ENCODE measurements at regions not wholly inside any gene's neighbourhood (a gene's known extent, or its start where the extent isn't known, plus 50 kb on each side); places are given as distances from the start of the nearest gene placed in this dataset.

- Histone ChIP-seq H3K9me3 (ENCODE audit: control insufficient read depth, low read length) (peaks cover 4% of the 10 kb centered on the region), H3K4me3 (ENCODE audit: low read length) (no peak overlapping the region), H3K4me1 (ENCODE audit: control insufficient read depth, insufficient read depth, low read length) (no peaks in the 10 kb centered on the region), H3K36me3 (ENCODE audit: control insufficient read depth, insufficient read depth, low read length) (no peaks in the 10 kb centered on the region), H3K27me3 (ENCODE audit: control insufficient read depth, insufficient read depth, low read length, poor library complexity, severe bottlenecking) (no peaks in the 10 kb centered on the region), H3K27ac (ENCODE audit: low read depth, low read length) (no peak overlapping the region), H3K9ac (ENCODE audit: extremely low read depth, low read length, poor library complexity, severe bottlenecking) (no peak overlapping the region)
- H3K27me3 Mint-ChIP-seq (ENCODE audit: insufficient read depth), result no peaks in the 10 kb centered on the region
- no peak for DNase-seq
- 67 to 95% methylated on average over 1 to 4 of the region's 4 CpGs for WGBS, 2 experiments (ENCODE audit: insufficient coverage in 1 of 2, insufficient read length in 1 of 2)
- H3K9me3 Mint-ChIP-seq, result no peaks in the 10 kb centered on the region
- TF ChIP-seq CTCF (conservative IDR thresholded peaks at IDR 0.05), result no peak
- H3K36me3 Mint-ChIP-seq (ENCODE audit: low read depth), result no peaks in the 10 kb centered on the region
- H3K4me3 Mint-ChIP-seq, result no peak overlapping the region
- H3K27ac Mint-ChIP-seq, result no peak overlapping the region
- H3K4me1 Mint-ChIP-seq, result no peaks in the 10 kb centered on the region
Measured at GRCh38 chr21:20802201-20802600, 196.0 kb upstream of the NCAM2 start.

GRCh38 chr21:20802631-20803260, 195.5 kb upstream of the NCAM2 start:
- H3K4me1 Mint-ChIP-seq, result no peaks in the 10 kb centered on the region
- no peaks in the 10 kb centered on the region for H3K36me3 Mint-ChIP-seq (ENCODE audit: low read depth)
- no peaks in the 10 kb centered on the region for H3K9me3 Mint-ChIP-seq
- no peak overlapping the region for H3K27ac ChIP-seq (ENCODE audit: low read depth, low read length)
- DNase-seq, result no peak
- no peak overlapping the region for H3K4me3 ChIP-seq (ENCODE audit: low read length)
- 90 to 92% methylated on average over 7 to 8 of the region's 8 CpGs for WGBS, 2 experiments (ENCODE audit: insufficient coverage in 1 of 2, insufficient read length in 1 of 2)
- no peaks in the 10 kb centered on the region for H3K27me3 Mint-ChIP-seq (ENCODE audit: insufficient read depth)
- no peaks in the 10 kb centered on the region for H3K36me3 ChIP-seq (ENCODE audit: control insufficient read depth, insufficient read depth, low read length)
- TF ChIP-seq CTCF (conservative IDR thresholded peaks at IDR 0.05), result no peak
- H3K9ac ChIP-seq (ENCODE audit: extremely low read depth, low read length, poor library complexity, severe bottlenecking), result no peak overlapping the region
- no peak overlapping the region for H3K27ac Mint-ChIP-seq
- no peaks in the 10 kb centered on the region for H3K27me3 ChIP-seq (ENCODE audit: control insufficient read depth, insufficient read depth, low read length, poor library complexity, severe bottlenecking)
- H3K4me1 ChIP-seq (ENCODE audit: control insufficient read depth, insufficient read depth, low read length), result no peaks in the 10 kb centered on the region
- no peak overlapping the region for H3K4me3 Mint-ChIP-seq
- H3K9me3 ChIP-seq (ENCODE audit: control insufficient read depth, low read length), result peaks cover 4% of the 10 kb centered on the region

GRCh38 chr21:20811702-20812101, 186.5 kb upstream of the NCAM2 start:
- Histone ChIP-seq H3K27me3 (ENCODE audit: control insufficient read depth, insufficient read depth, low read length, poor library complexity, severe bottlenecking) (no peaks in the 10 kb centered on the region), H3K36me3 (ENCODE audit: control insufficient read depth, insufficient read depth, low read length) (no peaks in the 10 kb centered on the region), H3K4me3 (ENCODE audit: low read length) (no peak overlapping the region), H3K4me1 (ENCODE audit: control insufficient read depth, insufficient read depth, low read length) (no peaks in the 10 kb centered on the region), H3K9me3 (ENCODE audit: control insufficient read depth, low read length) (no peaks in the 10 kb centered on the region), H3K9ac (ENCODE audit: extremely low read depth, low read length, poor library complexity, severe bottlenecking) (no peak overlapping the region), H3K27ac (ENCODE audit: low read depth, low read length) (no peak overlapping the region)
- no peak overlapping the region for H3K27ac Mint-ChIP-seq
- DNase-seq, result no peak
- H3K4me1 Mint-ChIP-seq, result no peaks in the 10 kb centered on the region
- no peak overlapping the region for H3K4me3 Mint-ChIP-seq
- WGBS, 2 experiments (ENCODE audit: insufficient coverage in 1 of 2, insufficient read length in 1 of 2), result 96% methylated on average over 4 to 6 of the region's 6 CpGs
- H3K9me3 Mint-ChIP-seq, result no peaks in the 10 kb centered on the region
- H3K36me3 Mint-ChIP-seq (ENCODE audit: low read depth), result no peaks in the 10 kb centered on the region
- no peaks in the 10 kb centered on the region for H3K27me3 Mint-ChIP-seq (ENCODE audit: insufficient read depth)
- TF ChIP-seq CTCF (conservative IDR thresholded peaks at IDR 0.05), result no peak

All from endodermal cell (in vitro differentiated cells).